ENCODE measurements at regions not wholly inside any gene's neighbourhood (a gene's known extent, or its start where the extent isn't known, plus 50 kb on each side); places are given as distances from the start of the nearest gene placed in this dataset.

DNA sequence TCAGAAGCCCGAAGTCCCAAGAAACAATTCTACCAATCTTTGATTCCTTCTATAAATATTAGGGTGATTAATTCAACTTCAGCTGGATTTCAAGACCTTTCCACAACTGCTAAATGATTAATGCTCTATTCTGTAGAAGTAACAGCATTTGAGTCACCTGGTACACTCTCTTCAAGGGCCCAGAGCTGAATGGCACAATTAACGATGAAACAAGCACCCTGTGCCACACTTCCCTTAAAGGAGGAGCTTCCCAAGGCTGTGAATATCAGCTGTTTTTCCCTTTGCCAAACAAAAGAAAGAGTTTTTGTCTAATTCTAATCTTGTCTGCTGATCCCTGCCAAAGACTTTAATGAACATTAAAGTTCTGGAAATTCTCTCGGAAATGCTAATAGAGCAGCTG, 56.0 kb downstream of the BOD1L2 start:
- no peak overlapping the region for H3K27ac ChIP-seq
- peaks cover 15% of the 10 kb centered on the region for H3K27me3 ChIP-seq (replicated peaks)
- DNase-seq (ENCODE audit: low read depth in 1 of 2, low spot score in 2 of 2), result no peak
- H3K4me3 ChIP-seq, result no peak overlapping the region
- no peaks in the 10 kb centered on the region for H3K9me3 ChIP-seq (replicated peaks)
- H3K36me3 ChIP-seq, result no peaks in the 10 kb centered on the region
- no peaks in the 10 kb centered on the region for H3K4me1 ChIP-seq (replicated peaks)

DNA sequence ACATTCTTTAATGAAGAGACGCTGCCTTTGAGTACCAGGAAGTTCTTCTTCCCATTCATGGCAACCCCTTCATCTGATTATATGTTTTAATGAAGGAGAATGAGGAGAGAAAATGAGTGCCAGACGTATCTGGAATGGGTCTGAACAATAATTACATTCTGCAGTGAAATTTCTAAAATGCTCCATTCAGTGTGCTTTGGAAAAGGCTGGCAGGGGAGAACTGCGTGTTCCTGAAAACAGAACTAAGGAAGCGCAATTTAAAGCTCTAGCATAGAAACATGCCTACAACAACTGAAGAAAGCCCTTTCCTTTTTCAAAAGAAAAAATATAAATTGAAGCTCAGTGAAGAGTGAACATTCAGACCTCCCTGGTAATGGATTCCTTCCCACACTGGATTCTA, 58.8 kb downstream of the BOD1L2 start:
- H3K36me3 ChIP-seq, result no peaks in the 10 kb centered on the region
- H3K4me3 ChIP-seq, result no peak overlapping the region
- H3K27ac ChIP-seq, result no peak overlapping the region
- DNase-seq (ENCODE audit: low read depth in 1 of 2, low spot score in 2 of 2), result no peak
- H3K27me3 ChIP-seq (replicated peaks), result peaks cover 17% of the 10 kb centered on the region
- peaks cover 8% of the 10 kb centered on the region for H3K4me1 ChIP-seq (replicated peaks)
- H3K9me3 ChIP-seq (replicated peaks), result no peaks in the 10 kb centered on the region

DNA sequence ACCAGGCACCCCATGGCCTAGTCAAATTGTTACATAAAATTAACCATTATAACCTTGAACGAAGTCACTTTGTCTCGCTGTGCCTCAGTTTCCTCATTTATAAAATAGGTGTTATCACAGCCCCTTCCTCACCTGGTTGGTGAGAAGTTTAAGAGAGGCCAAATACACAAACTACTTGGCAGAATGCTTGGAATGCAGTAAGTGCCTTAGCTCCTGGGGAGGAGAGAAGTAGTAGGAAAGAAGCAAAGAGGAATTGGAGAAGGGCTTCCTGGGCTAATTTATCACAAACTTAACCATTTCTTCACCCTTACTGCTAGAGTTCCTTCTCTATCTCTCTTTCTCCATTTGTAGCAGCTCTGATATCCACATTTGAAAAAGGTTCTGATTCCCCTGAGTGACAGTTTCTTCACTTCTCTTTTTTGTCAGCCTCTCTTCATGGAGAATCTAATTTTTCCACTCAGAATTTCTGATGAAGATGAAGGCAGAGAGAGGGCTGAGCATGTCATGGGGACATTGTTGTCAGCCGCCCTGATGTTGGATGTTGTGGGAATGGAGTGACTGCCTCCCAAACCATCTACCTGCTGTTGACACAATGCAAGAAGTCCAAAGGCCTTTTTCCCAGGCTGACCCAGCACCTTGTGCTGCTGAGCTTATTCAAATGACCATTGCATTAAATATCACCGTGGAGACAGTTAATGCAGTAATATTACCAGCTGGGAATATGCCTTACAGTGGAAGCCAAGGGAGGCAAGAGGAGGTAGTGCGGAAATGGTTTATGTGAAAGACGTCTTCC, 60.4 kb downstream of the BOD1L2 start:
- H3K36me3 ChIP-seq, result no peaks in the 10 kb centered on the region
- DNase-seq (ENCODE audit: low read depth in 1 of 2, low spot score in 2 of 2), result no peak
- H3K27ac ChIP-seq, result no peak overlapping the region
- H3K27me3 ChIP-seq (replicated peaks), result peaks cover 17% of the 10 kb centered on the region
- peaks cover 14% of the 10 kb centered on the region for H3K4me1 ChIP-seq (replicated peaks)
- H3K4me3 ChIP-seq, result no peak overlapping the region
- H3K9me3 ChIP-seq (replicated peaks), result no peaks in the 10 kb centered on the region

DNA sequence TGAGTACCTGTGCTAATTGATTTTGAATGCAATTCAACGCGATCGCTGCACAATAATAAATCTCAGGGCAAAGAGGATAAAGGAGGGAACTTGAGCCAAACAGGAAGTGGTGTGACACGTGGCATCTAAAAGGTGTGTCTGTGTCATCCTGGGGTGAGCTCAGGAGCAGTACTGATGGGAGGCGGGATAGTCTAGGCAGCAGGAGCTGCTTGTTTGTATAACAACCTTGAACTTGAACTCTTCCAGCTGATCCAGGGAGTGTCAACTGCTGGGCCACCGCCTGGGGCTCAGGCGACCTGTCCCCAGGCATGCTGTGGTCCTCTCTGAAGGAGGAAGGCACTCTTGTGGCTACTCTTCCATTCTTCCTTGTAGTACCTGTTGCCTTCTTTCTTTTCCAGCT, 61.2 kb downstream of the BOD1L2 start:
- DNase-seq (ENCODE audit: low read depth in 1 of 2, low spot score in 2 of 2), result no peak
- no peaks in the 10 kb centered on the region for H3K36me3 ChIP-seq
- peaks cover 14% of the 10 kb centered on the region for H3K4me1 ChIP-seq (replicated peaks)
- H3K27ac ChIP-seq, result no peak overlapping the region
- H3K9me3 ChIP-seq (replicated peaks), result no peaks in the 10 kb centered on the region
- peaks cover 17% of the 10 kb centered on the region for H3K27me3 ChIP-seq (replicated peaks)
- no peak overlapping the region for H3K4me3 ChIP-seq

GRCh38 chr18:57209713-57210106, 62.8 kb downstream of the BOD1L2 start:
- peaks cover 14% of the 10 kb centered on the region for H3K4me1 ChIP-seq (replicated peaks)
- no peak for DNase-seq (ENCODE audit: low read depth in 1 of 2, low spot score in 2 of 2)
- peaks cover 8% of the 10 kb centered on the region; the same call in 1 of the 2 replicates for H3K27me3 ChIP-seq (replicated peaks)
- H3K36me3 ChIP-seq, result no peaks in the 10 kb centered on the region
- no peaks in the 10 kb centered on the region for H3K9me3 ChIP-seq (replicated peaks)
- H3K4me3 ChIP-seq, result no peak overlapping the region
- H3K27ac ChIP-seq, result no peak overlapping the region

GRCh38 chr18:57210107-57210715, 63.3 kb downstream of the BOD1L2 start:
- Histone ChIP-seq H3K36me3 (no peaks in the 10 kb centered on the region), H3K27ac (no peak overlapping the region), H3K4me1 (replicated peaks) (peaks cover 14% of the 10 kb centered on the region), H3K9me3 (replicated peaks) (no peaks in the 10 kb centered on the region), H3K4me3 (no peak overlapping the region), H3K27me3 (replicated peaks) (0 out of 2 replicates have a peak, but pooled peaks cover 7% of the 10 kb centered on the region)
- peak; percentile 59 to 72 for DNase-seq (ENCODE audit: low read depth in 1 of 2, low spot score in 2 of 2)

GRCh38 chr18:57210716-57211411, 64.0 kb downstream of the BOD1L2 start:
- Histone ChIP-seq H3K27me3 (replicated peaks) (peaks cover 3% of the 10 kb centered on the region; the same call in 1 of the 2 replicates), H3K9me3 (replicated peaks) (no peaks in the 10 kb centered on the region), H3K27ac (no peak overlapping the region), H3K4me1 (replicated peaks) (peaks cover 14% of the 10 kb centered on the region), H3K36me3 (no peaks in the 10 kb centered on the region), H3K4me3 (no peak overlapping the region)
- no peak for DNase-seq (ENCODE audit: low read depth in 1 of 2, low spot score in 2 of 2)

- peaks cover 14% of the 10 kb centered on the region for H3K4me1 ChIP-seq (replicated peaks)
- no peaks in the 10 kb centered on the region for H3K9me3 ChIP-seq (replicated peaks)
- H3K27me3 ChIP-seq (replicated peaks), result peaks cover 3% of the 10 kb centered on the region; the same call in 1 of the 2 replicates
- no peak overlapping the region for H3K4me3 ChIP-seq
- no peaks in the 10 kb centered on the region for H3K36me3 ChIP-seq
- no peak overlapping the region for H3K27ac ChIP-seq
- no peak for DNase-seq (ENCODE audit: low read depth in 1 of 2, low spot score in 2 of 2)
Observed at GRCh38 chr18:57211412-57211750, 64.5 kb downstream of the BOD1L2 start.

DNA sequence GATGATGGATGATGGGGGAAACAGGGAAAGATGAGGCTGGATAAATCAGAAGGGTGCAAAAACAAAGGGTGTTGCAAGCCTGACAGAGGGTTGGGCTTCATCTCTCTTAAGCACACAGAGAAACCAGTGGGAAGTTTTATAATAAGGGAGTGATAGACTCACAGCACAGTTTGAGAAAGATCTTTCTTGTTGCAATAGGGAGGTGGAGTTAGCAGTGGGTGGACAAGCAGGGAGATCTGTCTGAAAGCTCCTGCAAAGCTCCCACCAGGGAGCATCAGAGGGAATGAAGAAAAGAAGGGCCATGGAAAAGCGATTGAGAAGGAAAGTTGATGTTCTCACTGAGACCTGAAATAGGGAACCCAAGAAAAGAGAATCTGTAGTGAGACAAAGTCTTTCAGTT, 64.9 kb downstream of the BOD1L2 start:
- no peak overlapping the region for H3K4me3 ChIP-seq
- H3K36me3 ChIP-seq, result no peaks in the 10 kb centered on the region
- H3K27ac ChIP-seq, result no peak overlapping the region
- no peak for DNase-seq (ENCODE audit: low read depth in 1 of 2, low spot score in 2 of 2)
- H3K27me3 ChIP-seq (replicated peaks), result peaks cover 3% of the 10 kb centered on the region; the same call in 1 of the 2 replicates
- no peaks in the 10 kb centered on the region for H3K9me3 ChIP-seq (replicated peaks)
- H3K4me1 ChIP-seq (replicated peaks), result peaks cover 14% of the 10 kb centered on the region

GRCh38 chr18:57212678-57213077, 65.8 kb downstream of the BOD1L2 start:
- Histone ChIP-seq H3K36me3 (no peaks in the 10 kb centered on the region), H3K4me1 (replicated peaks) (peaks cover 14% of the 10 kb centered on the region), H3K27ac (no peak overlapping the region), H3K9me3 (replicated peaks) (no peaks in the 10 kb centered on the region), H3K4me3 (no peak overlapping the region), H3K27me3 (replicated peaks) (peaks cover 4% of the 10 kb centered on the region; the same call in 1 of the 2 replicates)
- no peak for DNase-seq (ENCODE audit: low read depth in 1 of 2, low spot score in 2 of 2)

- Histone ChIP-seq H3K9me3 (replicated peaks) (no peaks in the 10 kb centered on the region), H3K27me3 (replicated peaks) (peaks cover 15% of the 10 kb centered on the region), H3K4me3 (no peak overlapping the region), H3K4me1 (replicated peaks) (peaks cover 13% of the 10 kb centered on the region), H3K27ac (no peak overlapping the region), H3K36me3 (no peaks in the 10 kb centered on the region)
- DNase-seq (ENCODE audit: low read depth in 1 of 2, low spot score in 2 of 2), result no peak
Observed at GRCh38 chr18:57214976-57215375, 68.1 kb downstream of the BOD1L2 start.

DNA sequence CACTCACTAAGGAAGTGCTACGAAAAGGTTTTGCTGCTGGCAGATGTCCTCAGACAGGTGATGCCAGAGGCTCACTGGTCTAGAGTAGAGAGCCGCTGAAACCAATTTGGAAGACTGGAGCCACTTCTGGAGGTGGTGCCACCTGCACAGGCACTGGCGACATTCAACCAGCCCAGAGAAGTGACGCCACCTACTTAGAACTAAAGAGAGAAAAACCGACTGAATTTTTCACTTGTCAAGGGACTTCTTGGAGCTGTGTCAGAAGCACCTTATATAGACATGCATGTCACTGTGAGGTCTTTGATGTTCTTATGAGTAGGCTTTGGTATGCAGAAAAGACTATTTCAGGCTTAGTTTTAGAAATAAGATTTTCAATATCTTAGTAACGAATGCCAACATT, 71.4 kb downstream of the BOD1L2 start:
- no peak overlapping the region for H3K4me3 ChIP-seq
- no peak for DNase-seq (ENCODE audit: low read depth in 1 of 2, low spot score in 2 of 2)
- H3K27ac ChIP-seq, result no peak overlapping the region
- H3K9me3 ChIP-seq (replicated peaks), result no peaks in the 10 kb centered on the region
- H3K27me3 ChIP-seq (replicated peaks), result peaks cover 23% of the 10 kb centered on the region
- H3K36me3 ChIP-seq, result no peaks in the 10 kb centered on the region
- H3K4me1 ChIP-seq (replicated peaks), result no peaks in the 10 kb centered on the region

DNA sequence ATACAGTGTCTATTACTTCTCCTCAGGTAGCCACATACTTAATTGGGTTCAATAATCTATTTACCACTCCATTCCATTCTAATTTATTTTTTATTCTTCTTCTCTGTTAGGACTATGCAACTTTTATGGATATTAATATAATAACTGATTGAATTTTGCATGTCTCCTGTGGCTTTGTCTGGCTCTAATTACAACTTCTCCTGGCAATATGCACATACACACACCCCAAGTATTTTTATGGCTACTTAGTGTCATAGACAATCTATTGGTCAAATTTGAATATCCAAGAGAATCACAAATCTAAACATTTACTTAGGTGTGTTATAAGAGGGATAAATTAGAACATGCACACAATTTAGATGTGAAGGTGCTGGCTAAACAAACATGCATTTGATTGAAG, 73.1 kb downstream of the BOD1L2 start:
- H3K27me3 ChIP-seq (replicated peaks), result peaks cover 23% of the 10 kb centered on the region
- H3K36me3 ChIP-seq, result no peaks in the 10 kb centered on the region
- H3K4me3 ChIP-seq, result no peak overlapping the region
- H3K27ac ChIP-seq, result no peak overlapping the region
- H3K9me3 ChIP-seq (replicated peaks), result no peaks in the 10 kb centered on the region
- H3K4me1 ChIP-seq (replicated peaks), result no peaks in the 10 kb centered on the region
- DNase-seq (ENCODE audit: low read depth in 1 of 2, low spot score in 2 of 2), result no peak

GRCh38 chr18:57220480-57220879, 73.6 kb downstream of the BOD1L2 start:
- DNase-seq (ENCODE audit: low read depth in 1 of 2, low spot score in 2 of 2), result no peak
- H3K36me3 ChIP-seq, result no peaks in the 10 kb centered on the region
- H3K9me3 ChIP-seq (replicated peaks), result no peaks in the 10 kb centered on the region
- no peak overlapping the region for H3K27ac ChIP-seq
- H3K27me3 ChIP-seq (replicated peaks), result peaks cover 23% of the 10 kb centered on the region
- no peaks in the 10 kb centered on the region for H3K4me1 ChIP-seq (replicated peaks)
- no peak overlapping the region for H3K4me3 ChIP-seq
